CD4-positive, alpha-beta T cell (primary cell): ENCODE measurements at regions not wholly inside any gene's neighbourhood (a gene's known extent, or its start where the extent isn't known, plus 50 kb on each side); places are given as distances from the start of the nearest gene placed in this dataset.

Source experiments
- ATAC-seq: fragments of 200-7000 bp; cut with Tn5 transposase; one replicate; pipeline ENCODE4 v1.10.0; 2022; ENCODE audit warnings: mild to moderate bottlenecking; ENCODE audit not compliant: poor library complexity
- CTCF ChIA-PET: fragments of 350-600 bp; sonication (Branson Sonifier 250); formaldehyde crosslinking; loops from one replicate; lab custom pipeline; 2021; ENCODE audit warnings: antibody characterized with exemption, inconsistent platforms; lab: Charles Lee
- POLR2A ChIA-PET: fragments of 350-600 bp; sonication (Branson Sonifier 250); formaldehyde crosslinking; loops from one replicate; lab custom pipeline; 2021; ENCODE audit warnings: antibody characterized with exemption, inconsistent platforms; lab: Charles Lee
- DNase-seq, 14 experiments: peaks; one replicate each; pipeline ENCODE4 v3.0.0-alpha.2; 2013 to 2020; ENCODE audit warnings: mixed read lengths in 2 of 14
- H3K27ac ChIP-seq, 2 donors: one replicate each; pipeline versions ENCODE4 v1.5.1 to v1.7.0; 2013; ENCODE audit warnings: low read length in 2 of 2, low read depth in 1 of 2, mild to moderate bottlenecking in 1 of 2
- H3K27me3 ChIP-seq, 2 experiments: 1 replicate in 1 of 2; 2 replicates in 1 of 2; pipeline versions ENCODE4 v1.6.1 to v1.7.0; 2013; ENCODE audit warnings: low read length in 2 of 2, control low read depth in 1 of 2, mild to moderate bottlenecking in 1 of 2, moderate library complexity in 1 of 2; ENCODE audit not compliant: insufficient read depth in 2 of 2, control insufficient read depth in 1 of 2
- H3K36me3 ChIP-seq: one replicate; pipeline ENCODE4 v1.6.1; 2013; ENCODE audit warnings: low read length, control low read depth; ENCODE audit not compliant: insufficient read depth
- H3K4me1 ChIP-seq: one replicate; pipeline ENCODE4 v1.6.1; 2013; ENCODE audit warnings: low read length, control low read depth; ENCODE audit not compliant: insufficient read depth
- H3K4me3 ChIP-seq: one replicate; pipeline ENCODE4 v1.5.1; 2013; ENCODE audit warnings: mild to moderate bottlenecking, low read length, moderate library complexity
- H3K9me3 ChIP-seq, 2 experiments: 1 replicate in 1 of 2; 2 replicates in 1 of 2; pipeline versions ENCODE4 v1.6.1 to v1.7.0; 2013; ENCODE audit warnings: low read length in 2 of 2, mild to moderate bottlenecking in 2 of 2, control low read depth in 1 of 2, moderate library complexity in 1 of 2; ENCODE audit not compliant: control insufficient read depth in 1 of 2, insufficient read depth in 1 of 2
- H3K27ac Mint-ChIP-seq: one replicate; pipeline ENCODE4 v1.8.0; 2020; ENCODE audit warnings: mixed read lengths
- H3K27me3 Mint-ChIP-seq: one replicate; pipeline ENCODE4 v1.8.0; 2021; ENCODE audit warnings: mixed read lengths
- H3K36me3 Mint-ChIP-seq: one replicate; pipeline ENCODE4 v1.8.0; 2021; ENCODE audit warnings: low read depth, mixed read lengths
- H3K4me1 Mint-ChIP-seq: one replicate; pipeline ENCODE4 v1.8.0; 2021; ENCODE audit warnings: low read depth, mixed read lengths
- H3K4me3 Mint-ChIP-seq: one replicate; pipeline ENCODE4 v1.8.0; 2020; ENCODE audit warnings: mild to moderate bottlenecking, mixed read lengths
- H3K9me3 Mint-ChIP-seq: one replicate; pipeline ENCODE4 v1.8.0; 2020; ENCODE audit warnings: mixed read lengths
- CTCF ChIP-seq: fragments of 200-600 bp; IDR thresholded peaks from one replicate; pipeline ENCODE4 v1.8.0; 2022; ENCODE audit warnings: antibody characterized with exemption, mild to moderate bottlenecking
- intact Hi-C, 2 experiments: fragments of 100-400 bp; cut with DNase I in 1 of 2; cut with micrococcal nuclease in 1 of 2; formaldehyde crosslinking; loops; one replicate each; pipeline versions ENCODE4 v1.15.1 to v1.9.0; 2023 to 2025; cut with DNase I, micrococcal nuclease

GRCh38 chr5:4735261-4735660 is 404.9 kb upstream of the ADAMTS16 start:
- Histone ChIP-seq H3K27me3 (no peaks in the 10 kb centered on the region), H3K9me3 (peaks cover 0 to 9% of the 10 kb centered on the region in 2 experiments), H3K27ac (no peak overlapping the region), H3K4me3 (no peak overlapping the region), H3K4me1 (no peaks in the 10 kb centered on the region), H3K36me3 (no peaks in the 10 kb centered on the region)
- Mint-ChIP-seq H3K9me3 (peaks cover 9% of the 10 kb centered on the region), H3K27me3 (no peaks in the 10 kb centered on the region), H3K27ac (no peak overlapping the region), H3K4me3 (no peak overlapping the region), H3K4me1 (no peaks in the 10 kb centered on the region), H3K36me3 (no peaks in the 10 kb centered on the region)
- no peak for ATAC-seq
- ChIA-PET CTCF (no interaction called here), POLR2A (no interaction called here)
- no peak for TF ChIP-seq CTCF
- no peak for DNase-seq
- intact Hi-C loops: no loop called here

- H3K9me3 ChIP-seq: peaks cover 0 to 13% of the 10 kb centered on the region in 2 experiments
- intact Hi-C loops: no loop called here
- DNase-seq (no peak), ATAC-seq (no peak)
- Mint-ChIP-seq H3K4me3 (no peak overlapping the region), H3K36me3 (no peaks in the 10 kb centered on the region), H3K9me3 (peaks cover 12% of the 10 kb centered on the region), H3K27me3 (no peaks in the 10 kb centered on the region), H3K4me1 (no peaks in the 10 kb centered on the region), H3K27ac (no peak overlapping the region)
- H3K27ac ChIP-seq: no peak overlapping the region
- CTCF ChIA-PET: no interaction called here
- H3K4me1 ChIP-seq: no peaks in the 10 kb centered on the region
- no peak overlapping the region for H3K4me3 ChIP-seq
- no peak for TF ChIP-seq CTCF
- no peaks in the 10 kb centered on the region for H3K27me3 ChIP-seq
- no peaks in the 10 kb centered on the region for H3K36me3 ChIP-seq
- POLR2A ChIA-PET: no interaction called here
Measured at GRCh38 chr5:4737868-4738267, 402.3 kb upstream of the ADAMTS16 start.

- Mint-ChIP-seq H3K27me3 (no peaks in the 10 kb centered on the region), H3K9me3 (peaks cover 13% of the 10 kb centered on the region), H3K4me3 (no peak overlapping the region), H3K27ac (no peak overlapping the region), H3K36me3 (no peaks in the 10 kb centered on the region), H3K4me1 (no peaks in the 10 kb centered on the region)
- CTCF ChIA-PET: no interaction called here
- no peak overlapping the region for H3K27ac ChIP-seq
- DNase-seq: no peak
- intact Hi-C loops: no loop called here
- H3K27me3 ChIP-seq: no peaks in the 10 kb centered on the region
- no peaks in the 10 kb centered on the region for H3K36me3 ChIP-seq
- H3K4me3 ChIP-seq: no peak overlapping the region
- no peaks in the 10 kb centered on the region for H3K4me1 ChIP-seq
- H3K9me3 ChIP-seq: peaks cover 0 to 13% of the 10 kb centered on the region in 2 experiments
- TF ChIP-seq CTCF: no peak
- ATAC-seq: no peak
- POLR2A ChIA-PET: no interaction called here
Measured at GRCh38 chr5:4738298-4738697, 401.8 kb upstream of the ADAMTS16 start.
